Spleen (tissue), 11 donors: ENCODE measurements at regions not wholly inside any gene's neighbourhood (a gene's known extent, or its start where the extent isn't known, plus 50 kb on each side); places are given as distances from the start of the nearest gene placed in this dataset.

ENCODE experiments used
- DNase-seq: peaks from one replicate; pipeline ENCODE4 v3.0.0-alpha.2; 2020
- H3K27ac ChIP-seq, 8 donors: fragments of 200-600 bp; sonication (generic) in 7 of 8; 1 replicate in 4 of 8; 2 replicates in 4 of 8; pipeline versions ENCODE4 v1.5.0 to v1.8.0; 2016 to 2021; ENCODE audit warnings: inconsistent platforms in 4 of 8, mild to moderate bottlenecking in 4 of 8, moderate library complexity in 1 of 8
- H3K27me3 ChIP-seq, 7 donors: fragments of 200-600 bp; sonication (generic) in 6 of 7; replicated peaks in 1 of 7; 1 replicate in 4 of 7; 2 replicates in 3 of 7; pipeline versions ENCODE4 v1.5.0 to v1.8.0; 2016 to 2021; ENCODE audit warnings: inconsistent platforms in 3 of 7, mild to moderate bottlenecking in 1 of 7
- H3K36me3 ChIP-seq, 6 donors: fragments of 200-600 bp; sonication (generic) in 5 of 6; 1 replicate in 4 of 6; 2 replicates in 2 of 6; pipeline versions ENCODE4 v1.5.0 to v1.8.0; 2016 to 2021; ENCODE audit warnings: inconsistent platforms in 2 of 6
- H3K4me1 ChIP-seq, 6 donors: fragments of 200-600 bp; sonication (generic) in 5 of 6; 1 replicate in 3 of 6; 2 replicates in 3 of 6; pipeline versions ENCODE4 v1.5.0 to v1.8.0; 2016 to 2021; ENCODE audit warnings: inconsistent platforms in 3 of 6
- H3K4me3 ChIP-seq, 8 donors: fragments of 200-600 bp; sonication (generic) in 7 of 8; 1 replicate in 4 of 8; 2 replicates in 4 of 8; pipeline versions ENCODE4 v1.5.0 to v1.8.0; 2016 to 2021; ENCODE audit warnings: inconsistent platforms in 4 of 8, mild to moderate bottlenecking in 4 of 8, moderate library complexity in 2 of 8
- H3K9me3 ChIP-seq, 8 donors: fragments of 200-600 bp; sonication (generic) in 7 of 8; 1 replicate in 4 of 8; 2 replicates in 4 of 8; pipeline versions ENCODE4 v1.5.0 to v1.8.0; 2016 to 2021; ENCODE audit warnings: inconsistent platforms in 4 of 8
- CTCF ChIP-seq, 11 experiments: fragments of 200-600 bp in 7 of 11; fragments of 450-650 bp in 4 of 11; sonication (generic) in 4 of 11; IDR thresholded peaks in 8 of 11; conservative IDR thresholded peaks in 3 of 11; 1 replicate in 7 of 11; 2 replicates in 4 of 11; pipeline versions ENCODE4 v1.4.0 to v1.8.0; 2016 to 2021; ENCODE audit warnings: antibody characterized with exemption in 11 of 11, inconsistent platforms in 4 of 11, mild to moderate bottlenecking in 1 of 11
- POLR2A ChIP-seq, 3 donors: fragments of 450-650 bp; IDR thresholded peaks; one replicate each; pipeline ENCODE4 v1.5.1; 2017; ENCODE audit warnings: antibody characterized with exemption in 3 of 3, mild to moderate bottlenecking in 1 of 3
- POLR2AphosphoS5 ChIP-seq, 3 donors: sonication (generic); formaldehyde crosslinking; IDR thresholded peaks; one replicate each; pipeline ENCODE4 v1.5.1; 2017; ENCODE audit warnings: antibody characterized with exemption in 3 of 3
- WGBS, 5 donors: extraction: QIAGEN DNeasy Blood & Tissue Kit in 3 of 5; methylation state at CpG; one replicate each; pipeline versions ENCODE4 v1.1.5 to v1.1.7; 2013 to 2018; 5-methylcytosine and 5-hydroxymethylcytosine counted together
- intact Hi-C: fragments of 100-400 bp; cut with DNase I; formaldehyde crosslinking; loops from one replicate; pipeline ENCODE4 v1.15.0; 2023; ENCODE audit warnings: low total_unique reads
- donor health status: healthy with polysubstance abuse.
- donor health status: DM: no; HTN: no; CAD: no; lungs with moderate emphysema.
- donor health status: DM: no; HTN: no; CAD: no.
- donor health status: Bipolar disorder and iron deficiency.
- donor health status: healthy.
- donor health status: DM: no; HTN: no; CAD: no.
- donor health status: DM: yes; HTN: yes; CAD: no.

- DNase-seq: no peak
- H3K9me3 ChIP-seq: no peaks in the 10 kb centered on the region
- peaks cover 0 to 13% (median 0%) of the 10 kb centered on the region in 7 donors for H3K27me3 ChIP-seq
- H3K4me3 ChIP-seq: no peak overlapping the region
- H3K36me3 ChIP-seq: no peaks in the 10 kb centered on the region
- WGBS, 5 donors: 61 to 69% (median 66%) methylated on average over 3 of the region's 3 CpGs
- intact Hi-C loops: no loop called here
- no peak overlapping the region for H3K27ac ChIP-seq
- TF ChIP-seq POLR2AphosphoS5 (IDR thresholded peaks at IDR 0.05): no peak
- TF ChIP-seq POLR2A (IDR thresholded peaks at IDR 0.05): no peak
- TF ChIP-seq CTCF (IDR thresholded peaks at IDR 0.05 in 8 of 11, conservative IDR thresholded peaks at IDR 0.05 in 3 of 11): no peak
- no peaks in the 10 kb centered on the region for H3K4me1 ChIP-seq
These were observed 190.1 kb upstream of the HS3ST4 start for GRCh38 chr16:25501530-25502255.

- H3K9me3 ChIP-seq: no peaks in the 10 kb centered on the region
- H3K4me3 ChIP-seq: no peak overlapping the region
- DNase-seq: no peak
- WGBS, 5 donors: 69 to 89% (median 77%) methylated on average over 2 of the region's 2 CpGs
- H3K36me3 ChIP-seq: no peaks in the 10 kb centered on the region
- peaks cover 0 to 8% (median 0%) of the 10 kb centered on the region in 7 donors for H3K27me3 ChIP-seq
- H3K4me1 ChIP-seq: no peaks in the 10 kb centered on the region
- H3K27ac ChIP-seq: no peak overlapping the region
- TF ChIP-seq CTCF (IDR thresholded peaks at IDR 0.05 in 8 of 11, conservative IDR thresholded peaks at IDR 0.05 in 3 of 11): no peak
- TF ChIP-seq POLR2AphosphoS5 (IDR thresholded peaks at IDR 0.05): no peak
- no peak for TF ChIP-seq POLR2A (IDR thresholded peaks at IDR 0.05)
- intact Hi-C loops: no loop called here
These were observed 197.5 kb upstream of the HS3ST4 start for GRCh38 chr16:25494292-25494691.

GRCh38 chr16:25493136-25493811 is 198.5 kb upstream of the HS3ST4 start:
- Histone ChIP-seq H3K36me3 (no peaks in the 10 kb centered on the region), H3K9me3 (peaks cover 0 to 8% (median 2%) of the 10 kb centered on the region in 8 donors), H3K27ac (no peak overlapping the region), H3K27me3 (no peaks in the 10 kb centered on the region), H3K4me3 (no peak overlapping the region), H3K4me1 (no peaks in the 10 kb centered on the region)
- TF ChIP-seq POLR2A (IDR thresholded peaks at IDR 0.05): no peak
- no peak for TF ChIP-seq POLR2AphosphoS5 (IDR thresholded peaks at IDR 0.05)
- TF ChIP-seq CTCF (IDR thresholded peaks at IDR 0.05 in 8 of 11, conservative IDR thresholded peaks at IDR 0.05 in 3 of 11): no peak
- DNase-seq: no peak
- intact Hi-C loops: no loop called here
- WGBS, 5 donors: 68 to 72% (median 70%) methylated on average over 5 of the region's 5 CpGs

- intact Hi-C loops: no loop called here
- Histone ChIP-seq H3K36me3 (no peaks in the 10 kb centered on the region), H3K27ac (no peak overlapping the region), H3K4me3 (no peak overlapping the region), H3K9me3 (peaks cover 0 to 23% (median 18%) of the 10 kb centered on the region in 8 donors), H3K27me3 (no peaks in the 10 kb centered on the region), H3K4me1 (no peaks in the 10 kb centered on the region)
- DNase-seq: no peak
- TF ChIP-seq CTCF (IDR thresholded peaks at IDR 0.05 in 8 of 11, conservative IDR thresholded peaks at IDR 0.05 in 3 of 11) (no peak), POLR2A (IDR thresholded peaks at IDR 0.05) (no peak), POLR2AphosphoS5 (IDR thresholded peaks at IDR 0.05) (no peak)
- WGBS, 5 donors: 79 to 92% (median 84%) methylated on average over 3 to 4 of the region's 4 CpGs
These were observed 203.3 kb upstream of the HS3ST4 start for GRCh38 chr16:25488435-25488834.
